HG03175 (cell line): ENCODE measurements at regions not wholly inside any gene's neighbourhood (a gene's known extent, or its start where the extent isn't known, plus 50 kb on each side); places are given as distances from the start of the nearest gene placed in this dataset.
"Not testable (repeated sequence)": the region's sequence is repeated elsewhere in the genome, so short reads cannot be mapped to it uniquely, and the experiment has no call there.

Source experiments
- ATAC-seq: cut with Tn5 transposase; IDR thresholded peaks from one replicate; pipeline ENCODE4 v1.9.1; 2021; ENCODE audit warnings: mild to moderate bottlenecking, moderate library complexity; ENCODE audit not compliant: unreplicated experiment

- no peak for ATAC-seq
Measured at GRCh38 chr3:188972310-188972709, 199.5 kb upstream of the TPRG1 start.

GRCh38 chr3:188974856-188975599 is 196.7 kb upstream of the TPRG1 start:
- no peak for ATAC-seq

- ATAC-seq: no peak
Measured at GRCh38 chr3:188975600-188976314, 196.0 kb upstream of the TPRG1 start.

- ATAC-seq: no peak
Measured at GRCh38 chr3:188976407-188976806, 195.4 kb upstream of the TPRG1 start.

- no peak for ATAC-seq
Measured at GRCh38 chr3:188978421-188979171, 193.2 kb upstream of the TPRG1 start.

GRCh38 chr3:188979248-188979647 is 192.5 kb upstream of the TPRG1 start:
- ATAC-seq: no peak

GRCh38 chr3:188979669-188980310 is 192.0 kb upstream of the TPRG1 start:
- ATAC-seq: no peak

- no peak for ATAC-seq
Measured at GRCh38 chr3:188993181-188993580, 178.6 kb upstream of the TPRG1 start.

- no peak for ATAC-seq
Measured at GRCh38 chr3:189001559-189001958, 170.2 kb upstream of the TPRG1 start.

GRCh38 chr3:189003410-189003809 is 168.4 kb upstream of the TPRG1 start:
- ATAC-seq: no peak

- ATAC-seq: no peak
Measured at GRCh38 chr3:189013224-189013888, 158.4 kb upstream of the TPRG1 start.

- no peak for ATAC-seq
Measured at GRCh38 chr3:189014526-189014925, 157.2 kb upstream of the TPRG1 start.

GRCh38 chr3:189022576-189023466 is 148.9 kb upstream of the TPRG1 start:
- ATAC-seq: not testable (repeated sequence)

GRCh38 chr3:189025866-189026265 is 145.9 kb upstream of the TPRG1 start:
- no peak for ATAC-seq

- no peak for ATAC-seq
Measured at GRCh38 chr3:189027626-189028155, 144.1 kb upstream of the TPRG1 start.

- ATAC-seq: no peak
Measured at GRCh38 chr3:189038773-189039745, 132.7 kb upstream of the TPRG1 start.

GRCh38 chr3:189040656-189041335 is 131.0 kb upstream of the TPRG1 start:
- no peak for ATAC-seq
